OCI-LY1 (cell line): ENCODE measurements at regions not wholly inside any gene's neighbourhood (a gene's known extent, or its start where the extent isn't known, plus 50 kb on each side); places are given as distances from the start of the nearest gene placed in this dataset.

Experiments used
- EZH2 ChIP-seq: fragments of 200-600 bp; sonication (generic), shearing (Covaris generic); IDR thresholded peaks from 2 replicates; pipeline ENCODE4 v1.8.0; 2017; ENCODE audit warnings: borderline replicate concordance, mixed run types, mild to moderate bottlenecking, antibody characterized with exemption, low read length, moderate library complexity, mixed read lengths
- TF ChIP-seq, protein P1 (sequence below): fragments of 200-600 bp; sonication (generic), shearing (Covaris generic); IDR thresholded peaks from 2 replicates; pipeline ENCODE4 v1.5.1; 2017; ENCODE audit warnings: mild to moderate bottlenecking, antibody characterized with exemption, low read length, moderate library complexity, mixed read lengths

DNA sequence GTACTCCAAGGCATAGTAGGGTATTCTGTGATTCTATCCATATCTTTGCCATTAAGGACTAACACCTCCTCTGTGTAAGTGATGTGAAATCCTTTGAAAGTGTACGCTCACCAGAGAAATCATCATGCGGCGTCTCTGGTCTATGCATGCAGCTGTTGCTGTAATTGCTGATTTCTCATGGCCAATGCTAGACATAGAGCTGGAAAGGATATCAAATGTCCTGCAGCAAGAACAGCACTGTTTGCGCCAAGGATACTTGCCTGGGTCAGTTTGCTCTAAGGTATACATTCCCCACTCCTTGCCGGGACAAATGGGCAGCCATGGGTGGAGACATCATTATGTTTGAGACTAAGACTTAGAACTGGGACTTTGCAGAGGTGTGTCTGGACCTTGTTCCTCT lies 896.4 kb downstream of the BCL11B start:
- TF ChIP-seq, protein P1, sequence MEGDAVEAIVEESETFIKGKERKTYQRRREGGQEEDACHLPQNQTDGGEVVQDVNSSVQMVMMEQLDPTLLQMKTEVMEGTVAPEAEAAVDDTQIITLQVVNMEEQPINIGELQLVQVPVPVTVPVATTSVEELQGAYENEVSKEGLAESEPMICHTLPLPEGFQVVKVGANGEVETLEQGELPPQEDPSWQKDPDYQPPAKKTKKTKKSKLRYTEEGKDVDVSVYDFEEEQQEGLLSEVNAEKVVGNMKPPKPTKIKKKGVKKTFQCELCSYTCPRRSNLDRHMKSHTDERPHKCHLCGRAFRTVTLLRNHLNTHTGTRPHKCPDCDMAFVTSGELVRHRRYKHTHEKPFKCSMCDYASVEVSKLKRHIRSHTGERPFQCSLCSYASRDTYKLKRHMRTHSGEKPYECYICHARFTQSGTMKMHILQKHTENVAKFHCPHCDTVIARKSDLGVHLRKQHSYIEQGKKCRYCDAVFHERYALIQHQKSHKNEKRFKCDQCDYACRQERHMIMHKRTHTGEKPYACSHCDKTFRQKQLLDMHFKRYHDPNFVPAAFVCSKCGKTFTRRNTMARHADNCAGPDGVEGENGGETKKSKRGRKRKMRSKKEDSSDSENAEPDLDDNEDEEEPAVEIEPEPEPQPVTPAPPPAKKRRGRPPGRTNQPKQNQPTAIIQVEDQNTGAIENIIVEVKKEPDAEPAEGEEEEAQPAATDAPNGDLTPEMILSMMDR = no peak
- no peak for TF ChIP-seq EZH2
